ENCODE measurements at regions not wholly inside any gene's neighbourhood (a gene's known extent, or its start where the extent isn't known, plus 50 kb on each side); places are given as distances from the start of the nearest gene placed in this dataset.

DNA sequence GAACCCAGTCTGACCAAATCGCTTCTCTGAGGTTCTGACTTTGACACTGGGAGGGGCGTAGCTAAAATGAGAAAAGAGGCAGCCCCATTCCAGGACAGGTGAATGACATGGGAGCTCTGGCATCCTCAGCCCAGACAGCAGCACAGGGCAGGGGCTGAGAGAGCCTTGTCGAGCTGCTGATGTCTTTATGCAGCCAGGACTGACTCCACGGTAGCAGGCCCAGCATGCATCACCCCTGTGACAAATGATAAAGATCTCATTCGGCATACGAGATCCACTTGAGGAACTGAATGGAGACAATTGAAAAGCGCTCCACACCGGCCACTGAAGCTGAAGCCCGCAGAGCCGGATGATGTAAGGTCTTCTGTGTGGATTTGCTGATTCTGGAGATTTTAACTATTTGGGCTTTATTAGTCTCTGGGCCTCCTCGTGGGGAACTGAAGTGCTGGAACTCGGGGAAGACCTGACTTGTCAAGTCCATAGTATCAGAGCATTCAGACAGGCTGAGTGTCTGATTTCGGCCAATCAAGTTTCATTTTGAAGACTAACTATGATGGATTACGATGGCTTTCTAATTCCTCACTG lies 56.9 kb upstream of the MAP1LC3B2 start:
- DNase-seq: no peak

DNA sequence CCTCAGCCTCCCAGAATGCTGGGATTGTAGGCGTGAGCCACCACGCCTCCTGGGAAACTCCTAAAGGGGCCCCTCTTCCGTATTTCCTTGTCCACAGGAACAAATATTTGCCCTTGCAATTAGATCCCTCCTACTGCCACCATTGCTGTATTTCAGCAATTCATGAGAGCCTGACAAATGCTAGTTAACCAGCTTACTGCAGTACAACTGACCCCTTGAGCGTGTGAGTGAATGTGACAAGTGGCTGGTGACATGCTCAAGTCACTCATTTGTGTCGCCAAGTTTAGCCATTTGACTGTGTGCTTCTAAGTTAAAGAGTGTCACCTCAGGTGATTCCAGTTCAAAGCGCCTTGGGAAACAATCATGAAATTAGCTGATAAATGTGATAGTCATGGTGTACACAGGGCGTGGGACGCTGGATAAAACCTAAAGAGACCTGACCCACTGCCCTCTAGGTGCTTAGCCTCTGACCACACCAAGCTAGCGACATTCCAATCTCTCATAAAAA lies 56.1 kb upstream of the MAP1LC3B2 start:
- DNase-seq: no peak

DNA sequence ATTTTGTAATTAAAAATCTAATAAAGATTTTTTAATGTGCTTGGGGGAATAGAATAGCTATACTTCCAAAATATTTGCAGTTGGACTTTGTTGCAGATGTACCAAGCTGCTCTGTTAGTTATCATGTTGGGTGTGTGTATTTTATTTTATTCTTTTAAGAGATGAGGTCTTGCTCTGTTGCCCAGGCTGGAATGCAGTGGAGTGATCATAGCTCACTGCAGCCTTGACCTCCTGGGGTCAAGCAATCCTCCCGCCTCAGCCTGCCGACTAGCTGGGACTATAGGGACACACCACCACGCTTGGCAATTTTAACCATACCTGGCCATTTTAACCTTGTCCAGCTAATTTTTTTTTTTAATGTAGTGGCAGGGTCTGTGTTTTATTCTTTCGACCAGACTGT lies 54.7 kb upstream of the MAP1LC3B2 start:
- DNase-seq: no peak

DNA sequence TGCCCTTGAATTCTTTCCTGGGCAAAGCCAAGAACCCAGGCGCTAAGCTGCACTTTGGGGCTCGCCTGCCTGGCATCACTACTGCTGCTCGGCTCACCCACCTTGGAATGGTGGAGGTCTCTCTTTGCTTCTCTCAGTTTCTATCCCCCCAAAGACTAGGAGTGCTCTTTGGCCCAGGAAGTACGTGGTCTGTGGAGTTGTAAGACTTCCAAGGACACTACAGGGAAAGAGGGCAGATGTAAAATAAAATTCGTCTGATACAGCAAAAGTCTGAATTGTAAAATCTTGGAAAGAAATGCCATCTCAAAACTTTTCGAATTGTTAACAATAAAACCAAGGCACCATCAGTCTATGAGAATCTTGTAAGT lies 52.5 kb upstream of the MAP1LC3B2 start:
- DNase-seq: no peak

DNA sequence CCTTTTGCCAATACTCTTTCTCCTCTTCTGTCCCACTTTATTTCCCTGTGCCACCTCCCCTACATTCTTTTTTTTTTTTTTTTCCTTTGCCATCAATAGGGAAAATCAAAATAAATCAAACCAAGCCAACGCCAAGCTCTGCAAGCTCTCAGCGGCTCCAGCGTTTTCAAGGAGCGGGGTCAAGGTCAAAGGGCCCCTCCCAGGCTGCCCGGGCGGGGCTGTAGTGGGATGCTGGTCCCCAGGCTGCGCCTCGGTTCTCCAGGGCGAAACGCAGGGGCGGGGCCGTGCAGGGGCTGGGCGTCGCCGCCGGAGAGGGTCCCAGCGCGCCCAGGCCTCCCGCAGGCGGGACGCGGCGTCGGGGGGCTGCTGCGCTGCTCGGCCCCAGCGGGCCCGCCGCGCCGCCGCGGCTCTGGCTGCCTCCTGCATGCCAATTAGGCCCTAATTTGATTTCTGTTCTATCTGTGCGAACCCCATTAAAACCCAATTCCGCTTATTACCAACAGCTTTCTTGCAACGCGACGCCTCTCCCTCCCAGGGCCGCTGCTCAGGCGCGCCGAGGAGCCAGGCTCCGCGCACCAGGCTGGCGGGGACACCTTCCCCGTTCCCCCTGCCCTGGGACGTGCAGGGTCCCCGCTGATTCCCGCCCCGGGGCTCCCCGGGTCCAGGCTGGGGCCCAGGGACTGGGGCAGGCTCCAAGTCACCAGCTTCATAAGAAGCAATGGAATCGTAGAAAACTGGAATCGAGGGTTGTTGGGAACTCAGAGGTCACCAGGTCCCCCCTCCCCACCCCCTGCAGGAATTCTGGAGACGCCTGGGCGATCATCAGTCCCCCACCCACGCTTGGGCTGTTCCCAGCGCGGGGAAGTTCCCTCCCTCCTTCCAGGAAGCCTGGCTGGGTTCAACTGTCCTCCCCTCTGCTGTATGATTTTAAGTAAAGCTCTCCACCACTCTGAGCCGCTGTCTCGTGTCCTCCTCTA lies 50.7 kb upstream of the MAP1LC3B2 start:
- no peak for DNase-seq
